C4-2B (cell line): ENCODE measurements at regions not wholly inside any gene's neighbourhood (a gene's known extent, or its start where the extent isn't known, plus 50 kb on each side); places are given as distances from the start of the nearest gene placed in this dataset.

ENCODE experiments used
- CTCF ChIP-seq: fragments of 450-650 bp; conservative IDR thresholded peaks from 2 replicates; pipeline ENCODE4 v1.5.1; 2017; ENCODE audit warnings: mild to moderate bottlenecking
- ZFX ChIP-seq: fragments of 450-650 bp; IDR thresholded peaks from 2 replicates; pipeline ENCODE4 v1.6.1; 2017

DNA sequence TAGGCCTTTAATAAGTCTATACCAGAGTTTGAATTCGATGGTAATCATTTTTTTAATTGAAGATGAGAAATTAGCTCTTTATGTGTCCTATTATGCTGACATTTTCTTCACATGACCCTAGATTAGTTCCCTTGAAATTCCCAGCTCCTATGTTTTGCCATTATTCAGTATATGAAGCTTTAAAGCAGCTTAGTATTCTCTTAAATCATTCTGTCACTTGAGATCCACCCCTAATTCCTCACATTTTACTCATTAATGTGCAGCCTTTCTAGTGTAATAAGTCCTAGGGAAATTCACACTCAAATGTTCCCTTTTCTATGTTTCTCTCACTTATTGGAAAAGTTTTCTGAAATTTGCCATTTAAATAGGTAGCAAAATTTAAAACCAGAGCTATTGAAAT lies 704.5 kb upstream of the B3GALT2 start:
- TF ChIP-seq CTCF = no peak
- TF ChIP-seq ZFX = no peak
